ENCODE measurements at regions not wholly inside any gene's neighbourhood (a gene's known extent, or its start where the extent isn't known, plus 50 kb on each side); places are given as distances from the start of the nearest gene placed in this dataset.

DNA sequence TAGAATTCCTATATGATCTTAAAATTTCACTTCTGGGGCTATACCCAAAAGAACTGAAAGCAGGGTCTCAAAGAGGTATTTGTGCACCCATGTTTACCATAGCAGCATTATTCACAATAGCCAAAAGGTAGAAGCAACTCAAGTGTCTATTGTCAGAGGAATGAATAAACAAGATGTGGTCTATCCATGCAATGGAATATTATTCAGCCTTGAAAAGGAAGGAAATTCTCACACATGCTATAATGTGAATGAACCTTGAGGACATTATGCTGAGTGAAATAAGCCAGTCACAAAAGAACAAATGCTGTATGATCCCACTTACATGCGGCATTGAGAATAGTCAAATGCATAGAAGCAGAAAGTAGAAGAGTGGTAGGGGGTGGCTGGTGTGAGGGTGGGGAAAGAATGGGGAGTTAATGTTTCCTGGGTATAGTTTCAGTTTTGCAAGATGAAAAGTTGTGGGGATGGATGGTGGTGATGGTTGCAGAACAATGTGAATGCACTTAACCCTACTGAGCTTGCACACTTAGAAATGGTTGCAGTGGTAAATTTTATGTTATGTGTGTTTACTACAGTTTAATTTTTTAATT is 122.4 kb downstream of the TOMM20 start:
- TF ChIP-seq, protein P1, sequence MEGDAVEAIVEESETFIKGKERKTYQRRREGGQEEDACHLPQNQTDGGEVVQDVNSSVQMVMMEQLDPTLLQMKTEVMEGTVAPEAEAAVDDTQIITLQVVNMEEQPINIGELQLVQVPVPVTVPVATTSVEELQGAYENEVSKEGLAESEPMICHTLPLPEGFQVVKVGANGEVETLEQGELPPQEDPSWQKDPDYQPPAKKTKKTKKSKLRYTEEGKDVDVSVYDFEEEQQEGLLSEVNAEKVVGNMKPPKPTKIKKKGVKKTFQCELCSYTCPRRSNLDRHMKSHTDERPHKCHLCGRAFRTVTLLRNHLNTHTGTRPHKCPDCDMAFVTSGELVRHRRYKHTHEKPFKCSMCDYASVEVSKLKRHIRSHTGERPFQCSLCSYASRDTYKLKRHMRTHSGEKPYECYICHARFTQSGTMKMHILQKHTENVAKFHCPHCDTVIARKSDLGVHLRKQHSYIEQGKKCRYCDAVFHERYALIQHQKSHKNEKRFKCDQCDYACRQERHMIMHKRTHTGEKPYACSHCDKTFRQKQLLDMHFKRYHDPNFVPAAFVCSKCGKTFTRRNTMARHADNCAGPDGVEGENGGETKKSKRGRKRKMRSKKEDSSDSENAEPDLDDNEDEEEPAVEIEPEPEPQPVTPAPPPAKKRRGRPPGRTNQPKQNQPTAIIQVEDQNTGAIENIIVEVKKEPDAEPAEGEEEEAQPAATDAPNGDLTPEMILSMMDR (tag by site-specific recombination; IDR thresholded peaks at IDR 0.05): no peak
- TF ChIP-seq ZEB2 (tag by site-specific recombination; IDR thresholded peaks at IDR 0.05): no peak

Data from HEK293 (cell line).